ENCODE measurements at regions not wholly inside any gene's neighbourhood (a gene's known extent, or its start where the extent isn't known, plus 50 kb on each side); places are given as distances from the start of the nearest gene placed in this dataset.

DNA sequence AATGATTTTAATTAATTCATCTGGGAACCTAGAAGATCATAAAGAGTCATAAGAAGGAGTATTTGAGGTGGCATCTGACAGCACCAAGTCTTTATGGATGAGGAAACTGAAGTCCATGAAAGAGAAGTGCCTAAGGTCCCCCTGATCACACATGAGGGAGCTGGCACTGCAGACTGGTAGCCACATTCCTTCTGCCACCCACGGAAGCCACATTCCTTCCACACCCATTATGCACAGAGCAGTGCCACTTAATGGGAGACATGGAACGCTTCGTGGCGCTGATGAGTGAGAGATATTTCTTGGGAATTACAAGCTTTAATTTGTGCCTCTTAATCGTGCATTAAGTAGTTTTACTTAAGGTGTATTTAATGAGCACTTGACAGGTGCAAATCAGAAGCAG, 139.3 kb upstream of the NTF3 start:
- no peak for DNase-seq
- WGBS, 4 donors, result 78 to 88% (median 82%) methylated on average over 5 of the region's 5 CpGs
- Histone ChIP-seq H3K4me1 (replicated peaks in 1 of 2) (no peaks in the 10 kb centered on the region), H3K4me3 (no peak overlapping the region), H3K27ac (no peak overlapping the region), H3K9me3 (replicated peaks in 1 of 3) (no peaks in the 10 kb centered on the region), H3K36me3 (replicated peaks in 1 of 2) (no peaks in the 10 kb centered on the region), H3K27me3 (no peaks in the 10 kb centered on the region)
- TF ChIP-seq, protein P1, sequence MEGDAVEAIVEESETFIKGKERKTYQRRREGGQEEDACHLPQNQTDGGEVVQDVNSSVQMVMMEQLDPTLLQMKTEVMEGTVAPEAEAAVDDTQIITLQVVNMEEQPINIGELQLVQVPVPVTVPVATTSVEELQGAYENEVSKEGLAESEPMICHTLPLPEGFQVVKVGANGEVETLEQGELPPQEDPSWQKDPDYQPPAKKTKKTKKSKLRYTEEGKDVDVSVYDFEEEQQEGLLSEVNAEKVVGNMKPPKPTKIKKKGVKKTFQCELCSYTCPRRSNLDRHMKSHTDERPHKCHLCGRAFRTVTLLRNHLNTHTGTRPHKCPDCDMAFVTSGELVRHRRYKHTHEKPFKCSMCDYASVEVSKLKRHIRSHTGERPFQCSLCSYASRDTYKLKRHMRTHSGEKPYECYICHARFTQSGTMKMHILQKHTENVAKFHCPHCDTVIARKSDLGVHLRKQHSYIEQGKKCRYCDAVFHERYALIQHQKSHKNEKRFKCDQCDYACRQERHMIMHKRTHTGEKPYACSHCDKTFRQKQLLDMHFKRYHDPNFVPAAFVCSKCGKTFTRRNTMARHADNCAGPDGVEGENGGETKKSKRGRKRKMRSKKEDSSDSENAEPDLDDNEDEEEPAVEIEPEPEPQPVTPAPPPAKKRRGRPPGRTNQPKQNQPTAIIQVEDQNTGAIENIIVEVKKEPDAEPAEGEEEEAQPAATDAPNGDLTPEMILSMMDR (IDR thresholded peaks at IDR 0.05), result no peak
- no peak for TF ChIP-seq POLR2A (IDR thresholded peaks at IDR 0.05)
- intact Hi-C loops (cut with DNase I), result no loop called here

DNA sequence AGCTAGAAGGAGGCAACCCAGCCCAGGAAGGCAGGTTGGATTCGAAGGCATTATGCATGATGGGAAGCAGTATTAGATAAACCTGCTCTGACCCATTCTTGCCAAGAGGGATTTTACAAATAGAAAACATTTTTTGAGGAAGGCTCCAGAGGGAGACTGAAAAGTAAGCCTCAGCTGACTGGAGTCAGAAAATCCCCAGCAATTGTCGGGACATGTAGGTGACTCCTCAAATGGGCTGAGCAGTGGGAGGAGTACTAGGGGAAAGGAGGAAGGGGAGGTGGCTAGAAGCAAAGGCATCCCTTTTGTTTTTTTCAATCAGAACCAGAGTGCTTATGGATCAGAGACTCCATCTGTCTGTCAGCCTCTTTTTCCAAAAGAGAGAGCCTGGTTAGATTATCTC, 138.1 kb upstream of the NTF3 start:
- intact Hi-C loops (cut with DNase I), result no loop called here
- H3K36me3 ChIP-seq (replicated peaks in 1 of 2), result no peaks in the 10 kb centered on the region
- 55 to 80% (median 69%) methylated on average over 2 of the region's 2 CpGs for WGBS, 4 donors
- H3K27me3 ChIP-seq, result no peaks in the 10 kb centered on the region
- no peak for TF ChIP-seq POLR2A (IDR thresholded peaks at IDR 0.05)
- TF ChIP-seq, protein P1 (IDR thresholded peaks at IDR 0.05), result no peak
- no peak for DNase-seq
- H3K27ac ChIP-seq, result no peak overlapping the region
- no peak overlapping the region for H3K4me3 ChIP-seq
- H3K4me1 ChIP-seq (replicated peaks in 1 of 2), result no peaks in the 10 kb centered on the region
- H3K9me3 ChIP-seq (replicated peaks in 1 of 3), result no peaks in the 10 kb centered on the region

DNA sequence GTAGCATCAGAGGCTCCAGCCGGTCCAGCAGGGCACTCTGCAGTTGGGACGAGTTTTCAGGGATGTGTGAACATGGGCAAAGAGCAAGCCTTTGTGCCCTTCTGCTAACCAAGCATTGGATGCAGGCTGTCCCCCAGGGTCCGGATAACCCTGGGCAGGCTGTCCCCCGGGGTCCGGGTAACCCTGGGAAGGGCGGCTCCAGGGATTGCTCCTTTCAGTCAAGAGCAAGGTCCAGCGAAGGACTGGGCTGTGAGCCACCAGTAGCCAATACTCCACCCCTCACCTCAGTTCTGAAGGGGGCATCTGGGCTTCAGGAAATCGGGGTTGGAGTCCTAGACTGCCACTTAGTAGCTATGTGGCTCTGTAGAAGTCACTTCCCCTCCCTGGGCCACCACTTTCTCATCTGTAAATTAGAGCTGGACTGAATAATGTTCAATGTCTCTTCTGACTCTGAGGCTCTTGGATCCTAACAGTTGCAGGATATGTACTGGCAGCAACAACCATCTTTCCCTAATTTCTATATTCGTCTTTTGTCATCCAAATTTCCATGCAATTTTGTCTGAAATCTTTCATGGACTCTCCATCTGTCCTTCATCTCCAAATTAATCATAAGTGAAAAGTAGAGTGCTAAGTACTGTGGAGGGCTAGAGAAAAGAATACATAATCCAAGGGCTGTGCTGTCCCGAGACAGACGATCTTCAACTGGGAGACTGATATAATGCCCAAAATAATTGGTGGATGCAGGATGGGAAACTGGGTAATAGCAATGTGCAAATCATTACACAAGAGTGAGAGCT, 137.4 kb upstream of the NTF3 start:
- H3K4me3 ChIP-seq, result no peak overlapping the region
- 81 to 84% (median 82%) methylated on average over 8 to 11 of the region's 11 CpGs for WGBS, 4 donors
- no peaks in the 10 kb centered on the region for H3K9me3 ChIP-seq (replicated peaks in 1 of 3)
- TF ChIP-seq POLR2A (IDR thresholded peaks at IDR 0.05), result no peak
- TF ChIP-seq, protein P1 (IDR thresholded peaks at IDR 0.05), result no peak
- H3K27me3 ChIP-seq, result no peaks in the 10 kb centered on the region
- no peaks in the 10 kb centered on the region for H3K36me3 ChIP-seq (replicated peaks in 1 of 2)
- H3K27ac ChIP-seq, result no peak overlapping the region
- DNase-seq, result no peak
- no peaks in the 10 kb centered on the region for H3K4me1 ChIP-seq (replicated peaks in 1 of 2)
- intact Hi-C loops (cut with DNase I), result no loop called here

DNA sequence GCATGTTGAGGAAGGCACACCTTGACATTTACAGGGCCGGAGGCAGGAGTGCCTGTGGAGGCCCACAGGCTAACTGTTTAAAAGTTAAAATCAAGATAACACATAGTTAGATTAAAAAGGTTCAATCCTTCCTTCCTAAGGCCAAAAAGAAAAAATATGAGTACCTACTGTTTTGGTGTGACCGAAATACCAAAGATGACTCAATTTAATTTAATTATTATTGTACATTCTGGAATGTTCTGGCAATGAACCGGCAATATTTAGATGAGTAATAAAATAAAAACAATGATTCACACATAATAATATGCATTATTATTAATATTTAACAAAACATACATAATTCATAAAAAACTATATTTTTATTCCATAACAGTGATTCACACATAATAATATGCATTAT, 136.8 kb upstream of the NTF3 start:
- TF ChIP-seq, protein P1 (IDR thresholded peaks at IDR 0.05), result no peak
- no peak for TF ChIP-seq POLR2A (IDR thresholded peaks at IDR 0.05)
- no peaks in the 10 kb centered on the region for H3K4me1 ChIP-seq (replicated peaks in 1 of 2)
- 78 to 83% (median 82%) methylated on average over 3 of the region's 3 CpGs for WGBS, 4 donors
- H3K4me3 ChIP-seq, result no peak overlapping the region
- DNase-seq, result no peak
- no peaks in the 10 kb centered on the region for H3K27me3 ChIP-seq
- no peaks in the 10 kb centered on the region for H3K9me3 ChIP-seq (replicated peaks in 1 of 3)
- H3K27ac ChIP-seq, result no peak overlapping the region
- H3K36me3 ChIP-seq (replicated peaks in 1 of 2), result no peaks in the 10 kb centered on the region
- intact Hi-C loops (cut with DNase I), result no loop called here

Data from adrenal gland (tissue), 9 donors.